Body of pancreas (tissue), 4 donors: ENCODE measurements at regions not wholly inside any gene's neighbourhood (a gene's known extent, or its start where the extent isn't known, plus 50 kb on each side); places are given as distances from the start of the nearest gene placed in this dataset.

Source experiments
- ATAC-seq: fragments of 150-250 bp; one replicate; pipeline ENCODE4 v1.9.1; 2016
- DNase-seq, 4 donors: peaks; one replicate each; pipeline ENCODE4 v3.0.0-alpha.2; 2019
- H3K27ac ChIP-seq, 4 donors: fragments of 200-600 bp; sonication (generic); 1 replicate in 3 of 4; 2 replicates in 1 of 4; pipeline versions ENCODE4 v1.5.1 to v1.6.1; 2016 to 2019; ENCODE audit warnings: mild to moderate bottlenecking in 1 of 4, mixed read lengths in 1 of 4, moderate library complexity in 1 of 4
- H3K27me3 ChIP-seq, 2 donors: fragments of 200-600 bp; sonication (generic); one replicate each; pipeline ENCODE4 v1.6.0; 2016; ENCODE audit warnings: mild to moderate bottlenecking in 1 of 2
- H3K36me3 ChIP-seq, 2 donors: fragments of 200-600 bp; sonication (generic); replicated peaks in 1 of 2; 2 replicates each; pipeline ENCODE4 v1.5.1; 2016; ENCODE audit warnings: low read depth in 2 of 2; ENCODE audit not compliant: insufficient read depth in 1 of 2
- H3K4me1 ChIP-seq: fragments of 200-600 bp; sonication (generic); one replicate; pipeline ENCODE4 v1.6.0; 2016
- H3K4me3 ChIP-seq, 2 donors: fragments of 200-600 bp; sonication (generic); 1 replicate in 1 of 2; 2 replicates in 1 of 2; pipeline ENCODE4 v1.5.1; 2016 to 2019
- H3K9me3 ChIP-seq, 3 donors: fragments of 200-600 bp; sonication (generic); 1 replicate in 2 of 3; 2 replicates in 1 of 3; pipeline ENCODE4 v1.5.1; 2016
- CTCF ChIP-seq, 7 experiments: fragments of 450-650 bp in 4 of 7; fragments of 200-600 bp in 3 of 7; sonication (generic) in 3 of 7; IDR thresholded peaks; one replicate each; pipeline ENCODE4 v1.5.1; 2016 to 2019; ENCODE audit warnings: antibody characterized with exemption in 7 of 7
- POLR2A ChIP-seq, 3 donors: fragments of 450-650 bp; IDR thresholded peaks; one replicate each; pipeline ENCODE4 v1.6.1; 2016; ENCODE audit warnings: antibody characterized with exemption in 3 of 3, mild to moderate bottlenecking in 2 of 3
- WGBS, 2 donors: methylation state at CpG; one replicate each; pipeline ENCODE4 v1.1.5; 2017; 5-methylcytosine and 5-hydroxymethylcytosine counted together
- intact Hi-C: fragments of 100-400 bp; cut with DNase I; formaldehyde crosslinking; loops from one replicate; pipeline ENCODE4 v1.15.1; 2023

GRCh38 chr10:89092439-89092838 lies 101.8 kb downstream of the FAS start:
- ATAC-seq (no peak), DNase-seq (no peak)
- TF ChIP-seq POLR2A (IDR thresholded peaks at IDR 0.05) = no peak
- TF ChIP-seq CTCF (IDR thresholded peaks at IDR 0.05) = no peak
- no peak overlapping the region for H3K27ac ChIP-seq
- no peaks in the 10 kb centered on the region for H3K4me1 ChIP-seq
- intact Hi-C loops = no loop called here
- H3K27me3 ChIP-seq = no peaks in the 10 kb centered on the region
- H3K4me3 ChIP-seq = no peak overlapping the region
- WGBS, 2 donors = 78 to 88% methylated on average over 1 of the region's 1 CpG
- H3K36me3 ChIP-seq = no peaks in the 10 kb centered on the region
- no peaks in the 10 kb centered on the region for H3K9me3 ChIP-seq

DNA sequence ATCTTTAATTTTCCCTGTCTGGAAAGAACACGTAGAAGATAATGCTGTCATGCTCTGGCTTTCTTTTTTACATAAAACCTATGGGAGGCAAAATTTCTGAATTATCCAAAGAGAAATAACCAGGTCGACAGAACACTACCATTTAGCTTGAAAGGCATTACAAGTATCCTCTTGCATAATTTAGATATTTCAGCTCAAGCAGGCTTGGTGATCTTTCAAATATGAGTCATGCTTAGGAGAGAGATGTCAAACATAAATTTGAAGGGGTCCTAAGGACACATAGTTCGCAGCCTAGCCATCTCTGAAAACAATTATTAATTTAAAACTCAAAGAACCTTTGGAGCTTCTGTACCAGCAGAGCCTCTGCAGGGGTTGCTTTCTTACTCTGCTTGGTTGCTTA lies 100.9 kb downstream of the FAS start:
- WGBS, 2 donors = 51 to 55% methylated on average over 3 of the region's 3 CpGs
- ATAC-seq (no peak), DNase-seq (no peak)
- Histone ChIP-seq H3K4me1 (no peaks in the 10 kb centered on the region), H3K9me3 (no peaks in the 10 kb centered on the region), H3K4me3 (no peak overlapping the region), H3K36me3 (no peaks in the 10 kb centered on the region), H3K27me3 (no peaks in the 10 kb centered on the region), H3K27ac (no peak overlapping the region)
- TF ChIP-seq CTCF (IDR thresholded peaks at IDR 0.05) (no peak), POLR2A (IDR thresholded peaks at IDR 0.05) (no peak)
- intact Hi-C loops = no loop called here

- DNase-seq (no peak), ATAC-seq (no peak)
- Histone ChIP-seq H3K27me3 (no peaks in the 10 kb centered on the region), H3K36me3 (no peaks in the 10 kb centered on the region), H3K4me3 (no peak overlapping the region), H3K9me3 (no peaks in the 10 kb centered on the region), H3K4me1 (no peaks in the 10 kb centered on the region), H3K27ac (no peak overlapping the region)
- WGBS, 2 donors = 54 to 55% methylated on average over 6 of the region's 6 CpGs
- intact Hi-C loops = no loop called here
- TF ChIP-seq CTCF (IDR thresholded peaks at IDR 0.05) (no peak), POLR2A (IDR thresholded peaks at IDR 0.05) (no peak)
These were observed 100.3 kb downstream of the FAS start for GRCh38 chr10:89090756-89091445.

- DNase-seq = peak; percentile 23 to 69 (median 38)
- 70 to 79% methylated on average over 13 of the region's 13 CpGs for WGBS, 2 donors
- H3K9me3 ChIP-seq = no peaks in the 10 kb centered on the region
- no peak for TF ChIP-seq POLR2A (IDR thresholded peaks at IDR 0.05)
- TF ChIP-seq CTCF (IDR thresholded peaks at IDR 0.05) = no peak
- intact Hi-C loops = no loop called here
- peak overlapping the region in 2 of 4 donors; percentile 18 to 42 for H3K27ac ChIP-seq
- no peaks in the 10 kb centered on the region for H3K4me1 ChIP-seq
- no peaks in the 10 kb centered on the region for H3K36me3 ChIP-seq
- no peak overlapping the region for H3K4me3 ChIP-seq
- ATAC-seq = peak; percentile 72
- H3K27me3 ChIP-seq = no peaks in the 10 kb centered on the region
These were observed 96.4 kb downstream of the FAS start for GRCh38 chr10:89086801-89087521.
